Endothelial cell (in vitro differentiated cells): ENCODE measurements at regions not wholly inside any gene's neighbourhood (a gene's known extent, or its start where the extent isn't known, plus 50 kb on each side); places are given as distances from the start of the nearest gene placed in this dataset.

ENCODE experiments used
- DNase-seq: peaks from one replicate; pipeline ENCODE4 v3.0.0; 2021; ENCODE audit warnings: low spot score
- H3K27ac Mint-ChIP-seq: one replicate; pipeline ENCODE4 v1.8.0; 2021; ENCODE audit warnings: mixed read lengths, inconsistent platforms; ENCODE audit not compliant: unreplicated experiment
- H3K27me3 Mint-ChIP-seq: one replicate; pipeline ENCODE4 v1.8.0; 2021; ENCODE audit warnings: mild to moderate bottlenecking, moderate library complexity, mixed read lengths, inconsistent platforms; ENCODE audit not compliant: unreplicated experiment
- H3K36me3 Mint-ChIP-seq: one replicate; pipeline ENCODE4 v1.8.0; 2021; ENCODE audit warnings: mild to moderate bottlenecking, low read depth, mixed read lengths, inconsistent platforms; ENCODE audit not compliant: unreplicated experiment
- H3K4me1 Mint-ChIP-seq: one replicate; pipeline ENCODE4 v1.8.0; 2021; ENCODE audit warnings: mild to moderate bottlenecking, mixed read lengths, inconsistent platforms; ENCODE audit not compliant: unreplicated experiment
- H3K4me3 Mint-ChIP-seq: one replicate; pipeline ENCODE4 v1.8.0; 2021; ENCODE audit warnings: mild to moderate bottlenecking, mixed read lengths, inconsistent platforms; ENCODE audit not compliant: unreplicated experiment
- H3K9me3 Mint-ChIP-seq: one replicate; pipeline ENCODE4 v1.8.0; 2021; ENCODE audit warnings: mixed read lengths, inconsistent platforms; ENCODE audit not compliant: unreplicated experiment
- CTCF ChIP-seq: fragments of 200-600 bp; sonication (generic); IDR thresholded peaks from one replicate; pipeline ENCODE4 v1.5.0; 2021; ENCODE audit warnings: antibody characterized with exemption; ENCODE audit not compliant: unreplicated experiment

- no peaks in the 10 kb centered on the region for H3K36me3 Mint-ChIP-seq
These were observed 487.1 kb downstream of the SLITRK6 start for GRCh38 chr13:85312071-85312470.

GRCh38 chr13:85303630-85304029, 495.6 kb downstream of the SLITRK6 start:
- no peaks in the 10 kb centered on the region for H3K27me3 Mint-ChIP-seq
- H3K27ac Mint-ChIP-seq: no peak overlapping the region
- no peaks in the 10 kb centered on the region for H3K36me3 Mint-ChIP-seq
- no peak for TF ChIP-seq CTCF
- no peak for DNase-seq
- H3K4me1 Mint-ChIP-seq: no peaks in the 10 kb centered on the region
- H3K9me3 Mint-ChIP-seq: no peaks in the 10 kb centered on the region
- H3K4me3 Mint-ChIP-seq: no peak overlapping the region

More at GRCh38 chr13:85312071-85312470, 487.1 kb downstream of the SLITRK6 start:
- Mint-ChIP-seq H3K4me3 (no peak overlapping the region), H3K27ac (no peak overlapping the region), H3K9me3 (no peaks in the 10 kb centered on the region), H3K27me3 (no peaks in the 10 kb centered on the region), H3K4me1 (no peaks in the 10 kb centered on the region)
- TF ChIP-seq CTCF: no peak
- no peak for DNase-seq

GRCh38 chr13:85298387-85298924, 500.8 kb downstream of the SLITRK6 start:
- Mint-ChIP-seq H3K27ac (no peak overlapping the region), H3K4me1 (peaks cover under 1% of the 10 kb centered on the region), H3K36me3 (no peaks in the 10 kb centered on the region), H3K9me3 (no peaks in the 10 kb centered on the region), H3K27me3 (no peaks in the 10 kb centered on the region), H3K4me3 (no peak overlapping the region)
- no peak for TF ChIP-seq CTCF
- no peak for DNase-seq

- DNase-seq: no peak
- no peak overlapping the region for H3K27ac Mint-ChIP-seq
- H3K36me3 Mint-ChIP-seq: no peaks in the 10 kb centered on the region
- no peak for TF ChIP-seq CTCF
- no peak overlapping the region for H3K4me3 Mint-ChIP-seq
- peaks cover 5% of the 10 kb centered on the region for H3K9me3 Mint-ChIP-seq
- H3K4me1 Mint-ChIP-seq: peaks cover 3% of the 10 kb centered on the region
- no peaks in the 10 kb centered on the region for H3K27me3 Mint-ChIP-seq
These were observed 510.5 kb downstream of the SLITRK6 start for GRCh38 chr13:85288698-85289097.

GRCh38 chr13:85287528-85287927, 511.7 kb downstream of the SLITRK6 start:
- peaks cover 6% of the 10 kb centered on the region for H3K4me1 Mint-ChIP-seq
- peak overlapping the region; percentile 0 for H3K27ac Mint-ChIP-seq
- no peak for TF ChIP-seq CTCF
- no peaks in the 10 kb centered on the region for H3K36me3 Mint-ChIP-seq
- no peaks in the 10 kb centered on the region for H3K27me3 Mint-ChIP-seq
- H3K9me3 Mint-ChIP-seq: peaks cover 5% of the 10 kb centered on the region
- no peak for DNase-seq
- H3K4me3 Mint-ChIP-seq: no peak overlapping the region
